ENCODE measurements at regions not wholly inside any gene's neighbourhood (a gene's known extent, or its start where the extent isn't known, plus 50 kb on each side); places are given as distances from the start of the nearest gene placed in this dataset.

- no peak for DNase-seq
Observed at GRCh38 chr13:26822146-26822545, 61.6 kb upstream of the GPR12 start.

- no peak for DNase-seq
Observed at GRCh38 chr13:26821672-26822071, 61.1 kb upstream of the GPR12 start.

GRCh38 chr13:26820871-26821270 is 60.3 kb upstream of the GPR12 start:
- DNase-seq, result no peak

DNA sequence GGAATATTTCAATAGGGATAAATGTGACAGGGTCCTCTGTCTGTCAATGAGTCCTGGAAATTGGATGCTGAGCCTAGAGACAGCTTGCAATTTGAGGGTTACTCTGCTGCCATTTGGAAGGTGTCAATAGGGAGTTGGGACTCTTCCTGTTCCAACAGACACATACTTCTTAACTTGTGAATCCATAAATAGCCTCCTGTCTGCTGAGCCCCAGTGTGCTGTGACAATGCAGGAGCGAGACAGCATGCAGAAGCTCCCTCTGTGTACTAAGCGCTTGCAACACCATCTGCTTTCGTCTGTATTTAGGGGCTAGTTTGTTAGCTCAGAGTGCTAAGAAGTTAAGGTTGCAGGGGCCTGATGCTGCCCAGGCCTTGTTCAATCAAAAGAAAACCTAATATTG is 58.5 kb upstream of the GPR12 start:
- no peak for DNase-seq

- no peak for DNase-seq
Observed at GRCh38 chr13:26816881-26817280, 56.3 kb upstream of the GPR12 start.

GRCh38 chr13:26813980-26814348 is 53.4 kb upstream of the GPR12 start:
- DNase-seq, result no peak

DNA sequence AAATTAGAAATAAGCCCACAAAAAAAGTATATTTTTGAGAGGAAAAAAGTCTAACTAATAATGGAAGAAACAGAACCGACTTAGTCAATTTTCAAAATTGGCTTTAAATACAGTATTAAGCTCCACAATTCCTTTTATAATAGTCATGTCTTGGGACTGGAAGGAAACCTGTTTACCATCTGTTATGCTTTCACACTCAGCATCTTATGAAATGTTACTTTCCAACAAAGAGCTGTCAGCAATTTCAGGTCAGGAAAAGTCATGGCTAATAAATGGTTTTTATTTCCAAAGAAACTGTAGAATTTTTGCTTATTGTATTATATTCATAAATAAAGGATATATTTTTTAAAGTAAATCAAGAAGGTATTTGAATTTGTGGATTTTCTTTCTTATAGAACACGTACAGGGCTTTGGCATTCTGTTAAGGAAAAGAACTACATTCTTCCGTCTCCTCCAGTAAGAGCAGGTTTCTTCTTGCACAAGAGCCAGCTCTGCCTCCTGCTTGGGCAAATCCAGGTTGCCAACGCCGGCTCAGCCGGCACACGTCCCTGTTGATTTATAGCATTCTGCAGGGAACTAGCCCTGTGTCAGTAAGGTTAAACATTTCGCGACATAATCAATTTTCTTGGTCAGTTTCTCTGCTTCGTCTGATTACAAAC is 52.9 kb upstream of the GPR12 start:
- DNase-seq, result no peak

DNA sequence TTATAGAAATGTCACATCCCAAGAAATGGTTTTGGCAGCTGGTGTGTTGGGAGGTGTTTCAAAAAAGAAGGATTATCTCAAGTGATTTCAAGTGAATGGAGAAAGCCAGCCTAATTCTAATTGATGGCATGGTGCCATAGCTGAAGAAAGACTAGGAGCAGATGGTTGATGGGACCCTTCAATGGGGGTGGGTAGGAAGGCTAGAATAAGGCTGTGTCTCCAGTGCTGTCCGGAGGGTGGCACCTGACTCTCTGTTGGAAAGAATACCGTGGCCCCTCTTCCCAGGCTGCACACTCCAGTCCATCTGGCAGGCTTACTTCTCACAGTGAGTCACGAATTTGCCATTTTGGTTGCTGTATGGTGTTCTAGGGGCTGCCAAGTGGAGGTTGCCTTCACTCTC is 51.0 kb upstream of the GPR12 start:
- no peak for DNase-seq
